ENCODE measurements at regions not wholly inside any gene's neighbourhood (a gene's known extent, or its start where the extent isn't known, plus 50 kb on each side); places are given as distances from the start of the nearest gene placed in this dataset.
"Not testable (repeated sequence)": the region's sequence is repeated elsewhere in the genome, so short reads cannot be mapped to it uniquely, and the experiment has no call there.

GRCh38 chr6:112946051-112946450 is 598.9 kb downstream of the RFPL4B start:
- no peak for DNase-seq

- no peak for DNase-seq
These were observed 600.4 kb downstream of the RFPL4B start for GRCh38 chr6:112947507-112947906.

GRCh38 chr6:112951829-112952228 is 604.7 kb downstream of the RFPL4B start:
- no peak for DNase-seq

GRCh38 chr6:112955743-112956142 is 608.6 kb downstream of the RFPL4B start:
- not testable (repeated sequence) for DNase-seq

GRCh38 chr6:112956696-112957535 is 609.8 kb downstream of the RFPL4B start:
- no peak for DNase-seq

- DNase-seq, result no peak
These were observed 610.4 kb downstream of the RFPL4B start for GRCh38 chr6:112957536-112957916.

GRCh38 chr6:112960130-112960529 is 613.0 kb downstream of the RFPL4B start:
- DNase-seq, result not testable (repeated sequence)

GRCh38 chr6:112967974-112968373 is 620.8 kb downstream of the RFPL4B start:
- no peak for DNase-seq

GRCh38 chr6:112971651-112972050 is 624.5 kb downstream of the RFPL4B start:
- no peak for DNase-seq

- not testable (repeated sequence) for DNase-seq
These were observed 627.8 kb downstream of the RFPL4B start for GRCh38 chr6:112974931-112975330.

- DNase-seq, result not testable (repeated sequence)
These were observed 629.4 kb downstream of the RFPL4B start for GRCh38 chr6:112976579-112976978.

GRCh38 chr6:112979830-112980229 is 632.7 kb downstream of the RFPL4B start:
- no peak for DNase-seq

GRCh38 chr6:112980676-112981075 is 633.5 kb downstream of the RFPL4B start:
- no peak for DNase-seq

GRCh38 chr6:112983713-112984261 is 636.7 kb downstream of the RFPL4B start:
- no peak for DNase-seq

GRCh38 chr6:112984899-112985298 is 637.8 kb downstream of the RFPL4B start:
- DNase-seq, result no peak

GRCh38 chr6:112986321-112986720 is 639.2 kb downstream of the RFPL4B start:
- DNase-seq, result no peak

GRCh38 chr6:112988748-112989147 is 641.6 kb downstream of the RFPL4B start:
- DNase-seq, result no peak

- no peak for DNase-seq
These were observed 643.8 kb downstream of the RFPL4B start for GRCh38 chr6:112990971-112991370.

- DNase-seq, result no peak
These were observed 644.8 kb downstream of the RFPL4B start for GRCh38 chr6:112991912-112992311.

GRCh38 chr6:112997421-112998085 is 650.4 kb downstream of the RFPL4B start:
- no peak for DNase-seq

- no peak for DNase-seq
These were observed 656.9 kb downstream of the RFPL4B start for GRCh38 chr6:113004054-113004453.

GRCh38 chr6:113004470-113005270 is 657.5 kb downstream of the RFPL4B start:
- DNase-seq, result no peak

- no peak for DNase-seq
These were observed 659.4 kb downstream of the RFPL4B start for GRCh38 chr6:113006494-113006893.
